ENCODE measurements at regions not wholly inside any gene's neighbourhood (a gene's known extent, or its start where the extent isn't known, plus 50 kb on each side); places are given as distances from the start of the nearest gene placed in this dataset.

DNA sequence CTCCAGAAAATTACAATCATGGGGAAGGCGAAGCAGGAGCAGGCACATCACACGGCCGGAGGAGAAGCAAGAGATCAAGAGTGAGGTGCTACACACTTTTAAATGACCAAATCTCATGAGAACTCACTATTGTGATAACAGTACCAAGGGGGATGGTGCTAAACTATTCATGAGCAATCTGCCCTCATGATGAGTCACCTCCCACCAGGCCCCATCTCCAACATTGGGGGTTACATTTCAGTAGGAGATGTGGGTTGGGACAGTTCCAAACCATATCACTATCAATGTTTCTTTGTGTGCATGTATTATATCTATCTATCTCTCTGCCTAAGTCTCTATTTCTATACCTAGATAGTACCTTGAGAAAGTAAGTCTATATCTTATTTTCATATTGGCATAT, 724.8 kb downstream of the CDH11 start:
- TF ChIP-seq, protein P1, sequence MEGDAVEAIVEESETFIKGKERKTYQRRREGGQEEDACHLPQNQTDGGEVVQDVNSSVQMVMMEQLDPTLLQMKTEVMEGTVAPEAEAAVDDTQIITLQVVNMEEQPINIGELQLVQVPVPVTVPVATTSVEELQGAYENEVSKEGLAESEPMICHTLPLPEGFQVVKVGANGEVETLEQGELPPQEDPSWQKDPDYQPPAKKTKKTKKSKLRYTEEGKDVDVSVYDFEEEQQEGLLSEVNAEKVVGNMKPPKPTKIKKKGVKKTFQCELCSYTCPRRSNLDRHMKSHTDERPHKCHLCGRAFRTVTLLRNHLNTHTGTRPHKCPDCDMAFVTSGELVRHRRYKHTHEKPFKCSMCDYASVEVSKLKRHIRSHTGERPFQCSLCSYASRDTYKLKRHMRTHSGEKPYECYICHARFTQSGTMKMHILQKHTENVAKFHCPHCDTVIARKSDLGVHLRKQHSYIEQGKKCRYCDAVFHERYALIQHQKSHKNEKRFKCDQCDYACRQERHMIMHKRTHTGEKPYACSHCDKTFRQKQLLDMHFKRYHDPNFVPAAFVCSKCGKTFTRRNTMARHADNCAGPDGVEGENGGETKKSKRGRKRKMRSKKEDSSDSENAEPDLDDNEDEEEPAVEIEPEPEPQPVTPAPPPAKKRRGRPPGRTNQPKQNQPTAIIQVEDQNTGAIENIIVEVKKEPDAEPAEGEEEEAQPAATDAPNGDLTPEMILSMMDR (IDR thresholded peaks at IDR 0.05 in 2 of 3, conservative IDR thresholded peaks at IDR 0.05 in 1 of 3; ENCODE audit: control insufficient read depth in 2 of 3, extremely low read depth in 1 of 3, insufficient read depth in 1 of 3, low read depth in 3 of 3, low read length in 3 of 3) = no peak
- TF ChIP-seq, protein P2, sequence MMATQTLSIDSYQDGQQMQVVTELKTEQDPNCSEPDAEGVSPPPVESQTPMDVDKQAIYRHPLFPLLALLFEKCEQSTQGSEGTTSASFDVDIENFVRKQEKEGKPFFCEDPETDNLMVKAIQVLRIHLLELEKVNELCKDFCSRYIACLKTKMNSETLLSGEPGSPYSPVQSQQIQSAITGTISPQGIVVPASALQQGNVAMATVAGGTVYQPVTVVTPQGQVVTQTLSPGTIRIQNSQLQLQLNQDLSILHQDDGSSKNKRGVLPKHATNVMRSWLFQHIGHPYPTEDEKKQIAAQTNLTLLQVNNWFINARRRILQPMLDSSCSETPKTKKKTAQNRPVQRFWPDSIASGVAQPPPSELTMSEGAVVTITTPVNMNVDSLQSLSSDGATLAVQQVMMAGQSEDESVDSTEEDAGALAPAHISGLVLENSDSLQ (IDR thresholded peaks at IDR 0.05) = no peak
- TF ChIP-seq CHD4 (IDR thresholded peaks at IDR 0.05) (no peak), TBL1XR1 (IDR thresholded peaks at IDR 0.05; ENCODE audit: low read depth, low read length) (no peak), POLR2A (IDR thresholded peaks at IDR 0.05; ENCODE audit: low read depth, low read length) (no peak)
- TF ChIP-seq, protein P3, sequence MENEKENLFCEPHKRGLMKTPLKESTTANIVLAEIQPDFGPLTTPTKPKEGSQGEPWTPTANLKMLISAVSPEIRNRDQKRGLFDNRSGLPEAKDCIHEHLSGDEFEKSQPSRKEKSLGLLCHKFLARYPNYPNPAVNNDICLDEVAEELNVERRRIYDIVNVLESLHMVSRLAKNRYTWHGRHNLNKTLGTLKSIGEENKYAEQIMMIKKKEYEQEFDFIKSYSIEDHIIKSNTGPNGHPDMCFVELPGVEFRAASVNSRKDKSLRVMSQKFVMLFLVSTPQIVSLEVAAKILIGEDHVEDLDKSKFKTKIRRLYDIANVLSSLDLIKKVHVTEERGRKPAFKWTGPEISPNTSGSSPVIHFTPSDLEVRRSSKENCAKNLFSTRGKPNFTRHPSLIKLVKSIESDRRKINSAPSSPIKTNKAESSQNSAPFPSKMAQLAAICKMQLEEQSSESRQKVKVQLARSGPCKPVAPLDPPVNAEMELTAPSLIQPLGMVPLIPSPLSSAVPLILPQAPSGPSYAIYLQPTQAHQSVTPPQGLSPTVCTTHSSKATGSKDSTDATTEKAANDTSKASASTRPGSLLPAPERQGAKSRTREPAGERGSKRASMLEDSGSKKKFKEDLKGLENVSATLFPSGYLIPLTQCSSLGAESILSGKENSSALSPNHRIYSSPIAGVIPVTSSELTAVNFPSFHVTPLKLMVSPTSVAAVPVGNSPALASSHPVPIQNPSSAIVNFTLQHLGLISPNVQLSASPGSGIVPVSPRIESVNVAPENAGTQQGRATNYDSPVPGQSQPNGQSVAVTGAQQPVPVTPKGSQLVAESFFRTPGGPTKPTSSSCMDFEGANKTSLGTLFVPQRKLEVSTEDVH (IDR thresholded peaks at IDR 0.05; ENCODE audit: low read depth, partially characterized antibody) = no peak
- TF ChIP-seq, protein P4, sequence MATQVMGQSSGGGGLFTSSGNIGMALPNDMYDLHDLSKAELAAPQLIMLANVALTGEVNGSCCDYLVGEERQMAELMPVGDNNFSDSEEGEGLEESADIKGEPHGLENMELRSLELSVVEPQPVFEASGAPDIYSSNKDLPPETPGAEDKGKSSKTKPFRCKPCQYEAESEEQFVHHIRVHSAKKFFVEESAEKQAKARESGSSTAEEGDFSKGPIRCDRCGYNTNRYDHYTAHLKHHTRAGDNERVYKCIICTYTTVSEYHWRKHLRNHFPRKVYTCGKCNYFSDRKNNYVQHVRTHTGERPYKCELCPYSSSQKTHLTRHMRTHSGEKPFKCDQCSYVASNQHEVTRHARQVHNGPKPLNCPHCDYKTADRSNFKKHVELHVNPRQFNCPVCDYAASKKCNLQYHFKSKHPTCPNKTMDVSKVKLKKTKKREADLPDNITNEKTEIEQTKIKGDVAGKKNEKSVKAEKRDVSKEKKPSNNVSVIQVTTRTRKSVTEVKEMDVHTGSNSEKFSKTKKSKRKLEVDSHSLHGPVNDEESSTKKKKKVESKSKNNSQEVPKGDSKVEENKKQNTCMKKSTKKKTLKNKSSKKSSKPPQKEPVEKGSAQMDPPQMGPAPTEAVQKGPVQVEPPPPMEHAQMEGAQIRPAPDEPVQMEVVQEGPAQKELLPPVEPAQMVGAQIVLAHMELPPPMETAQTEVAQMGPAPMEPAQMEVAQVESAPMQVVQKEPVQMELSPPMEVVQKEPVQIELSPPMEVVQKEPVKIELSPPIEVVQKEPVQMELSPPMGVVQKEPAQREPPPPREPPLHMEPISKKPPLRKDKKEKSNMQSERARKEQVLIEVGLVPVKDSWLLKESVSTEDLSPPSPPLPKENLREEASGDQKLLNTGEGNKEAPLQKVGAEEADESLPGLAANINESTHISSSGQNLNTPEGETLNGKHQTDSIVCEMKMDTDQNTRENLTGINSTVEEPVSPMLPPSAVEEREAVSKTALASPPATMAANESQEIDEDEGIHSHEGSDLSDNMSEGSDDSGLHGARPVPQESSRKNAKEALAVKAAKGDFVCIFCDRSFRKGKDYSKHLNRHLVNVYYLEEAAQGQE (IDR thresholded peaks at IDR 0.05; ENCODE audit: low read depth, low read length) = no peak
